Loucy (cell line): ENCODE measurements at regions not wholly inside any gene's neighbourhood (a gene's known extent, or its start where the extent isn't known, plus 50 kb on each side); places are given as distances from the start of the nearest gene placed in this dataset.

Experiments used
- CTCF ChIP-seq: fragments of 200-600 bp; sonication (generic); conservative IDR thresholded peaks from 2 replicates; pipeline ENCODE4 v1.5.1; 2014; ENCODE audit warnings: mild to moderate bottlenecking, antibody characterized with exemption, low read length
- EZH2phosphoT487 ChIP-seq: fragments of 200-600 bp; IDR thresholded peaks from 2 replicates; pipeline ENCODE4 v1.6.1; 2018; ENCODE audit warnings: antibody characterized with exemption, mild to moderate bottlenecking, moderate library complexity, borderline replicate concordance

- no peak for TF ChIP-seq CTCF
- TF ChIP-seq EZH2phosphoT487 = no peak
Measured at GRCh38 chr4:127138586-127138985, 494.2 kb upstream of the INTU start.
